HFF-Myc (cell line): ENCODE measurements at regions not wholly inside any gene's neighbourhood (a gene's known extent, or its start where the extent isn't known, plus 50 kb on each side); places are given as distances from the start of the nearest gene placed in this dataset.
A peak's percentile ranks its signal among the peaks of the same experiment; 100 is the strongest.
"Not testable (repeated sequence)": the region's sequence is repeated elsewhere in the genome, so short reads cannot be mapped to it uniquely, and the experiment has no call there.

Experiments used
- DNase-seq: peaks from one replicate; pipeline ENCODE4 v3.0.0-alpha.2; 2011; ENCODE audit warnings: low read depth; ENCODE audit errors: extremely low read depth
- H3K4me3 ChIP-seq: replicated peaks from 2 replicates; pipeline ENCODE4 v1.5.1; 2011; ENCODE audit warnings: low read depth, mild to moderate bottlenecking, control low read depth, low read length
- CTCF ChIP-seq: IDR thresholded peaks from 2 replicates; pipeline ENCODE4 v1.5.1; 2012; ENCODE audit warnings: mild to moderate bottlenecking, low read depth, low read length, control low read depth; ENCODE audit errors: missing control alignments

GRCh38 chr4:124167602-124168001, 544.9 kb downstream of the ANKRD50 start:
- no peak for DNase-seq
- H3K4me3 ChIP-seq: no peak overlapping the region
- no peak for TF ChIP-seq CTCF

GRCh38 chr4:124169524-124169923, 543.0 kb downstream of the ANKRD50 start:
- DNase-seq, H3K4me3 ChIP-seq: not testable (repeated sequence)

DNA sequence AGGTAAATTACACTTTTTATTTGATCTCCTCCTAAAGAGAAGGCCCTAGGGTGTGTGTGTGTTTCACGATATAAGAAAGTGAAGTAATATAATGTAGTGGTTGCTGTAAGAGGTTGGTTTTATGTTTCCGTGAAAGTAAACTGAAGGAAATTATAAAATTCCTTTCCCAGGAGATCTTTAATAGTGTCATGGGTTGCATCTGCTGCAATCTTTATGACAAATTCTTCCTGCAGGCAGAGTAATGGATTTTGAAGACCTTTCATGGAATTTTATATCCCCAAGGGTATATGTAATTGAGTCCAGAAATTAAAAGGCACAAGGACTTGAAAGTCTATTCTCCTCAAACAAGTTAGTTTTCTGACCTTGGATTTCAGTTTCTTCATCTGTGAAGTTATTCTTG, 538.6 kb downstream of the ANKRD50 start:
- no peak overlapping the region for H3K4me3 ChIP-seq
- DNase-seq: no peak
- no peak for TF ChIP-seq CTCF

- no peak overlapping the region for H3K4me3 ChIP-seq
- TF ChIP-seq CTCF: no peak
- peak; percentile 33 for DNase-seq
These were observed 534.7 kb downstream of the ANKRD50 start for GRCh38 chr4:124177647-124178425.

DNA sequence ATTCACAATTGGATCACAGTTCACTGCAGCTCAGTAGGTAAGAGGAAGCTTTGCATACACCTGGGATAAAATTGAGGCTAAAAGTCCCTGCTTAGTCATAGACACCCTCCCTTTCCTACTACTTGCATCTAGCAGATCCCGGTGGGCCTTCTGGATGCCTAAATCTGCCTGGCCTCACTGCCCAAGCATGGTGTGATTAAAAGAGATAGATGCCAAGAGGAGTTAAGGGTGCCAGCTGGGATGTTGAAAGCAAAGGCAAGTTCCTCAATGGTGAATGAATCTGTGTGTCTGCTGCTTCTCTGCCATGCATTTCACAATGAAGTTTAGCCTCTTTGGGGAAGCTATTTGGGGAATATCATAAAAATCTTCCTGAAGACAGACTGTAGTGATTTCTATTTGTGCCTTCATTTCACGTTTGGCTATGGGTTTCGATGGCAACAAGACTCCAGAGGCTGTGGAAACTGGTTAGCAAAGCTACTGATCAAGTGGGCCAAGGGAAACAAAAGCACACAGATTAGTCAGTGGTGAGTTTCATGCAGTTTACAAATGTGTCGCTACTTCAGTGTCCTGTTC, 534.0 kb downstream of the ANKRD50 start:
- no peak for TF ChIP-seq CTCF
- H3K4me3 ChIP-seq: no peak overlapping the region
- no peak for DNase-seq

DNA sequence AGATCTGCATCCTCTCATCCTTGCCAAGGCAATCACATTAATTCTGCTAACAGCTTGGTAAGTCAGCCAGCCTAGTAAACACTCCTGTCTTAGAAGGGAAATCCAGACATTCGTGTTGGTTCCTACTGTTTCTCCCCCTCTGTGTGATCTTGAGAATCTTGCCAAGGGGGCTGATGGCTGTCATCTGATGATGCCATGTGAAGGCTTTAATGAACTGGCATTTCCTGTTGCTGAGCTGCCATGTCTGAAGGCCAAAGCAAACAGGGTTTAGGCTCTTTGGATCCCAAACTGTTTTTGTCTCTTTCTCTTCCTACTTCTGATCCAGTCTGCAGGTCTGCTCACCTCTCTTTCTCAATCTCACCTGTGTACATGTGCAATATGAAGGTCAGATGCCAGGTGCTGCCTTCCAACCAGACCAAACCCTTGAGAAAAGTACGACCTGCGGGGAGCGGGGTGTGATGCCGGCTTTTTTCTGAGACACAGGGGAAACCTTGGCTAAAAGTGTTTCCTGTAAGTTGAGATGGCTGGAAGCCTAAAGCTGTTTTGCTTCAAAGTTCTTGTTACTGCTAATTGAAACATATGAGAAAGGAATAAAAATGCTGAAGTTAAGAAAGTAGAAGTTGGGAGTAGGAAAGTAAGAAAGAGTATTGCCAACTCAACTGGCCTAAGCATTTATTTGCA, 532.9 kb downstream of the ANKRD50 start:
- no peak for DNase-seq
- no peak for TF ChIP-seq CTCF
- H3K4me3 ChIP-seq: no peak overlapping the region

GRCh38 chr4:124181039-124181438, 531.5 kb downstream of the ANKRD50 start:
- no peak for DNase-seq
- no peak overlapping the region for H3K4me3 ChIP-seq
- no peak for TF ChIP-seq CTCF
